SK-N-SH (cell line): ENCODE measurements at regions not wholly inside any gene's neighbourhood (a gene's known extent, or its start where the extent isn't known, plus 50 kb on each side); places are given as distances from the start of the nearest gene placed in this dataset.

Source experiments
- CTCF ChIA-PET: fragments of 300-600, 350-600 bp; formaldehyde crosslinking; extraction: SDS; loops from one replicate; lab custom pipeline; 2021; lab: Yijun Ruan, JAX
- POLR2A ChIA-PET: fragments of 350-600 bp; sonication (Branson Sonifier 250); formaldehyde crosslinking; extraction: SDS; loops from one replicate; lab custom pipeline; 2020; ENCODE audit warnings: antibody characterized with exemption, inconsistent platforms; lab: Yijun Ruan, JAX
- DNase-seq: peaks from one replicate; pipeline ENCODE4 v3.0.0; 2012
- H2AFZ ChIP-seq: fragments of 200-600 bp; sonication (generic); 2 replicates; pipeline ENCODE4 v1.8.1; 2016; ENCODE audit warnings: antibody characterized with exemption, mild to moderate bottlenecking, low read depth
- H3F3A ChIP-seq: fragments of 200-600 bp; sonication (generic); replicated peaks from 2 replicates; pipeline ENCODE3; 2016; ENCODE audit warnings: antibody characterized with exemption, mild to moderate bottlenecking; ENCODE audit not compliant: insufficient read depth
- H3K27ac ChIP-seq, 2 experiments: fragments of 200-500 bp in 1 of 2; fragments of 200-600 bp in 1 of 2; sonication (Bioruptor generic) in 1 of 2; sonication (generic), shearing (Covaris generic) in 1 of 2; 2 replicates each; pipeline versions ENCODE4 v1.5.1 to v1.6.1; 2014 to 2016; ENCODE audit warnings: low read depth in 2 of 2, inconsistent platforms in 1 of 2, low read length in 1 of 2, mild to moderate bottlenecking in 1 of 2, mixed read lengths in 1 of 2
- H3K27me3 ChIP-seq: fragments of 200-600 bp; sonication (generic), shearing (Covaris generic); 2 replicates; pipeline ENCODE4 v1.6.1; 2016; ENCODE audit warnings: mixed run types; ENCODE audit not compliant: insufficient read depth
- H3K36me3 ChIP-seq, 2 experiments: fragments of 200-500 bp in 1 of 2; fragments of 200-600 bp in 1 of 2; sonication (Bioruptor generic) in 1 of 2; sonication (generic) in 1 of 2; replicated peaks in 1 of 2; 2 replicates each; pipeline versions ENCODE3 to v1.5.1; 2014 to 2016; ENCODE audit warnings: low read length in 1 of 2, mild to moderate bottlenecking in 1 of 2; ENCODE audit not compliant: insufficient read depth in 2 of 2, control insufficient read depth in 1 of 2
- H3K4me1 ChIP-seq, 2 experiments: fragments of 200-500 bp in 1 of 2; fragments of 200-600 bp in 1 of 2; sonication (Bioruptor generic) in 1 of 2; sonication (generic), shearing (Covaris generic) in 1 of 2; 2 replicates each; pipeline versions ENCODE4 v1.5.1 to v1.6.1; 2014 to 2016; ENCODE audit warnings: low read depth in 1 of 2, low read length in 1 of 2, mixed run types in 1 of 2; ENCODE audit not compliant: insufficient read depth in 2 of 2, control insufficient read depth in 1 of 2
- H3K4me2 ChIP-seq: fragments of 200-600 bp; sonication (generic), shearing (Covaris generic); 2 replicates; pipeline ENCODE4 v1.6.1; 2017; ENCODE audit warnings: mixed run types
- H3K4me3 ChIP-seq, 2 experiments: fragments of 200-500 bp in 1 of 2; fragments of 200-600 bp in 1 of 2; sonication (Bioruptor generic) in 1 of 2; sonication (generic), shearing (Covaris generic) in 1 of 2; 2 replicates each; pipeline versions ENCODE4 v1.5.1 to v1.8.1; 2014 to 2016; ENCODE audit warnings: low read depth in 2 of 2, inconsistent platforms in 1 of 2, low read length in 1 of 2, mild to moderate bottlenecking in 1 of 2, mixed read lengths in 1 of 2, moderate library complexity in 1 of 2
- H3K79me2 ChIP-seq: fragments of 200-600 bp; sonication (generic); 2 replicates; pipeline ENCODE4 v1.8.1; 2017; ENCODE audit warnings: mild to moderate bottlenecking; ENCODE audit not compliant: insufficient read depth
- H3K9ac ChIP-seq: fragments of 200-600 bp; sonication (generic); 2 replicates; pipeline ENCODE4 v1.6.1; 2017; ENCODE audit warnings: mixed run types
- H3K9me2 ChIP-seq: fragments of 200-600 bp; sonication (generic); 2 replicates; pipeline ENCODE4 v1.6.1; 2017; ENCODE audit warnings: mixed run types
- H3K9me3 ChIP-seq: fragments of 200-600 bp; sonication (generic); 2 replicates; pipeline ENCODE4 v1.6.1; 2017; ENCODE audit warnings: mixed run types, mild to moderate bottlenecking, moderate library complexity
- H4K20me1 ChIP-seq: fragments of 200-600 bp; sonication (generic); 2 replicates; pipeline ENCODE4 v1.6.1; 2017; ENCODE audit warnings: mild to moderate bottlenecking, mixed run types; ENCODE audit not compliant: insufficient read depth
- FOSL2 ChIP-seq: IDR thresholded peaks from 2 replicates; pipeline ENCODE4 v1.4.0; 2012; ENCODE audit warnings: low read depth, mild to moderate bottlenecking, moderate library complexity, borderline replicate concordance
- FOXM1 ChIP-seq: IDR thresholded peaks from 2 replicates; pipeline ENCODE4 v1.4.0; 2012; ENCODE audit warnings: low read depth, mild to moderate bottlenecking
- GATA2 ChIP-seq: sonication (generic); formaldehyde crosslinking; IDR thresholded peaks from 2 replicates; pipeline ENCODE4 v1.5.0; 2020; ENCODE audit warnings: mild to moderate bottlenecking, missing genetic modification reagents
- JUND ChIP-seq: IDR thresholded peaks from 2 replicates; pipeline ENCODE4 v1.4.0; 2012
- MXI1 ChIP-seq: IDR thresholded peaks from 2 replicates; pipeline ENCODE4 v1.6.1; 2012; ENCODE audit warnings: mild to moderate bottlenecking, low read depth, low read length, improper control_type of control experiment
- POLR2AphosphoS5 ChIP-seq: IDR thresholded peaks from 2 replicates; pipeline ENCODE4 v1.6.1; 2012; ENCODE audit warnings: low read depth, low read length
- RAD21 ChIP-seq: IDR thresholded peaks from 2 replicates; pipeline ENCODE4 v1.6.1; 2012; ENCODE audit warnings: mild to moderate bottlenecking, low read length
- RCOR1 ChIP-seq: fragments of 150-350 bp; IDR thresholded peaks from 2 replicates; pipeline ENCODE4 v1.6.1; 2017; ENCODE audit warnings: antibody characterized with exemption, low read length
- RXRA ChIP-seq: IDR thresholded peaks from 2 replicates; pipeline ENCODE4 v1.4.0; 2012; ENCODE audit warnings: low read depth, mild to moderate bottlenecking, borderline replicate concordance
- SMC3 ChIP-seq: IDR thresholded peaks from 2 replicates; pipeline ENCODE4 v1.6.1; 2012; ENCODE audit warnings: low read depth, low read length, improper control_type of control experiment
- TAF1 ChIP-seq: IDR thresholded peaks from 2 replicates; pipeline ENCODE4 v1.6.1; 2012; ENCODE audit warnings: low read depth, mild to moderate bottlenecking, low read length, moderate library complexity, borderline replicate concordance
- YY1 ChIP-seq: IDR thresholded peaks from 2 replicates; pipeline ENCODE4 v1.4.0; 2012; ENCODE audit warnings: low read depth, mild to moderate bottlenecking
- WGBS: methylation state at CpG from one replicate; pipeline ENCODE4 v1.1.6; 2017; ENCODE audit warnings: low lambda C conversion rate; 5-methylcytosine and 5-hydroxymethylcytosine counted together
- TF ChIP-seq, protein P1 (sequence below): fragments of 150-350 bp; IDR thresholded peaks from 2 replicates; pipeline ENCODE4 v1.6.1; 2016; ENCODE audit warnings: mild to moderate bottlenecking, low read depth, low read length
- TF ChIP-seq, protein P2 (sequence below): IDR thresholded peaks from 2 replicates; pipeline ENCODE4 v1.6.1; 2012; ENCODE audit warnings: mild to moderate bottlenecking, low read depth, low read length, moderate library complexity
- TF ChIP-seq, protein P3 (sequence below): fragments of 150-350 bp; IDR thresholded peaks from 2 replicates; pipeline ENCODE4 v1.6.1; 2017; ENCODE audit warnings: antibody characterized with exemption, low read length, low read depth, borderline replicate concordance
- TF ChIP-seq, protein P4 (sequence below): IDR thresholded peaks from 2 replicates; pipeline ENCODE4 v1.4.0; 2012; ENCODE audit warnings: low read depth

DNA sequence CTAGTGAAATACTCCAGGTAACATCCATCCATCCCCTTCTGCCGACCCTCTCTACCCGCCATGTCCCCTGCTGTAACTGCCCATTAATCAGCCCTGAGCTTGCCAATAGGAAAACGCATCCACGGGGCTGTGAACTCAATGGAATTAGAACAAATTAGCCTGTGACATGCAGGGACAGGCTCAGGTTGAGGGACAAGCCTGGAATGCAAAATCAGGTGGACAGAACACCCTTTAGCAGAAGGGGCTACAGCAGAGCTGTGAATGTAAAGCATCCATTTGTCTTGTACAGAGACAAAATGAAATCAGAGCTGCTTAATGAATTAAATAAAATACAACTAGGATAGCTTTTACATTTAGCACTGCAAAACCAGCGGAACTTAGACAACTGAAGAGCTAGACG is 187.3 kb upstream of the SASH1 start:
- no peaks in the 10 kb centered on the region for H3K4me1 ChIP-seq
- no peak for DNase-seq
- H2AFZ ChIP-seq, result no peak overlapping the region
- H3K27me3 ChIP-seq, result no peaks in the 10 kb centered on the region
- no peak overlapping the region for H3K4me3 ChIP-seq
- no peak overlapping the region for H3K4me2 ChIP-seq
- H3K36me3 ChIP-seq, result no peaks in the 10 kb centered on the region
- H4K20me1 ChIP-seq, result no peaks in the 10 kb centered on the region
- WGBS, result 28% methylated on average over 6 of the region's 6 CpGs
- H3K79me2 ChIP-seq, result no peaks in the 10 kb centered on the region
- H3K9ac ChIP-seq, result no peak overlapping the region
- no peaks in the 10 kb centered on the region for H3K9me3 ChIP-seq
- H3K27ac ChIP-seq, result no peak overlapping the region
- ChIA-PET POLR2A (no interaction called here), CTCF (interaction anchor here (1.6 to 2.6 kb wide), 2 partner anchors 9 to 10 kb away, joined by 3 to 8 read pairs; no protein-coding TSS in a partner anchor)
- TF ChIP-seq RAD21 (no peak), GATA2 (CRISPR knock-in tag) (no peak), MXI1 (no peak), FOXM1 (no peak), YY1 (no peak), TAF1 (no peak), FOSL2 (no peak)
- TF ChIP-seq, protein P1, sequence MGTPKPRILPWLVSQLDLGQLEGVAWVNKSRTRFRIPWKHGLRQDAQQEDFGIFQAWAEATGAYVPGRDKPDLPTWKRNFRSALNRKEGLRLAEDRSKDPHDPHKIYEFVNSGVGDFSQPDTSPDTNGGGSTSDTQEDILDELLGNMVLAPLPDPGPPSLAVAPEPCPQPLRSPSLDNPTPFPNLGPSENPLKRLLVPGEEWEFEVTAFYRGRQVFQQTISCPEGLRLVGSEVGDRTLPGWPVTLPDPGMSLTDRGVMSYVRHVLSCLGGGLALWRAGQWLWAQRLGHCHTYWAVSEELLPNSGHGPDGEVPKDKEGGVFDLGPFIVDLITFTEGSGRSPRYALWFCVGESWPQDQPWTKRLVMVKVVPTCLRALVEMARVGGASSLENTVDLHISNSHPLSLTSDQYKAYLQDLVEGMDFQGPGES, result no peak
- TF ChIP-seq, protein P2, sequence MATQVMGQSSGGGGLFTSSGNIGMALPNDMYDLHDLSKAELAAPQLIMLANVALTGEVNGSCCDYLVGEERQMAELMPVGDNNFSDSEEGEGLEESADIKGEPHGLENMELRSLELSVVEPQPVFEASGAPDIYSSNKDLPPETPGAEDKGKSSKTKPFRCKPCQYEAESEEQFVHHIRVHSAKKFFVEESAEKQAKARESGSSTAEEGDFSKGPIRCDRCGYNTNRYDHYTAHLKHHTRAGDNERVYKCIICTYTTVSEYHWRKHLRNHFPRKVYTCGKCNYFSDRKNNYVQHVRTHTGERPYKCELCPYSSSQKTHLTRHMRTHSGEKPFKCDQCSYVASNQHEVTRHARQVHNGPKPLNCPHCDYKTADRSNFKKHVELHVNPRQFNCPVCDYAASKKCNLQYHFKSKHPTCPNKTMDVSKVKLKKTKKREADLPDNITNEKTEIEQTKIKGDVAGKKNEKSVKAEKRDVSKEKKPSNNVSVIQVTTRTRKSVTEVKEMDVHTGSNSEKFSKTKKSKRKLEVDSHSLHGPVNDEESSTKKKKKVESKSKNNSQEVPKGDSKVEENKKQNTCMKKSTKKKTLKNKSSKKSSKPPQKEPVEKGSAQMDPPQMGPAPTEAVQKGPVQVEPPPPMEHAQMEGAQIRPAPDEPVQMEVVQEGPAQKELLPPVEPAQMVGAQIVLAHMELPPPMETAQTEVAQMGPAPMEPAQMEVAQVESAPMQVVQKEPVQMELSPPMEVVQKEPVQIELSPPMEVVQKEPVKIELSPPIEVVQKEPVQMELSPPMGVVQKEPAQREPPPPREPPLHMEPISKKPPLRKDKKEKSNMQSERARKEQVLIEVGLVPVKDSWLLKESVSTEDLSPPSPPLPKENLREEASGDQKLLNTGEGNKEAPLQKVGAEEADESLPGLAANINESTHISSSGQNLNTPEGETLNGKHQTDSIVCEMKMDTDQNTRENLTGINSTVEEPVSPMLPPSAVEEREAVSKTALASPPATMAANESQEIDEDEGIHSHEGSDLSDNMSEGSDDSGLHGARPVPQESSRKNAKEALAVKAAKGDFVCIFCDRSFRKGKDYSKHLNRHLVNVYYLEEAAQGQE, result no peak
- TF ChIP-seq, protein P3, sequence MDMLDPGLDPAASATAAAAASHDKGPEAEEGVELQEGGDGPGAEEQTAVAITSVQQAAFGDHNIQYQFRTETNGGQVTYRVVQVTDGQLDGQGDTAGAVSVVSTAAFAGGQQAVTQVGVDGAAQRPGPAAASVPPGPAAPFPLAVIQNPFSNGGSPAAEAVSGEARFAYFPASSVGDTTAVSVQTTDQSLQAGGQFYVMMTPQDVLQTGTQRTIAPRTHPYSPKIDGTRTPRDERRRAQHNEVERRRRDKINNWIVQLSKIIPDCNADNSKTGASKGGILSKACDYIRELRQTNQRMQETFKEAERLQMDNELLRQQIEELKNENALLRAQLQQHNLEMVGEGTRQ, result no peak
- TF ChIP-seq, protein P4, sequence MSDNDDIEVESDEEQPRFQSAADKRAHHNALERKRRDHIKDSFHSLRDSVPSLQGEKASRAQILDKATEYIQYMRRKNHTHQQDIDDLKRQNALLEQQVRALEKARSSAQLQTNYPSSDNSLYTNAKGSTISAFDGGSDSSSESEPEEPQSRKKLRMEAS, result no peak
- no peaks in the 10 kb centered on the region for H3F3A ChIP-seq
- H3K9me2 ChIP-seq, result no peaks in the 10 kb centered on the region

DNA sequence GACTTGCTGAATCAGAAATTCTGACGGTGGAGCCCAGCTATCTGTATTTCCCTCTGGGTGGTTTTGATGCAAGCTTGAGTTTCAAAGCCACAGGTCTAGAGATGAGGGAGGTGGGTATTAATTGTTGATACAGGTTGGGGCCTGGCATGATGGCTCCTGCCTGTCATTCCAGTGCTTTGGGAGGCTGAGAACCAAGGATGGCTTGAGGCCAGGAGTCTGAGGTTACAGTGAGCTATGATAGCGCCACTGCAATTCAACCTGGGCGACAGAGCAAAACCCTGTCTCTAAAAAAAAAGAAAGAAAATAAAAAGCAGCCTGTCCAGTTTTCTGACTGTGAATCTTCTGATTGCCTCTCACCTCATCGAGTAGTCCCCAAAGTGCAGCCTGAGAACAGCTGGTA is 184.8 kb upstream of the SASH1 start:
- Histone ChIP-seq H4K20me1 (no peaks in the 10 kb centered on the region), H3K4me3 (no peak overlapping the region), H3K9me2 (no peaks in the 10 kb centered on the region), H3K4me1 (no peaks in the 10 kb centered on the region), H3K27me3 (no peaks in the 10 kb centered on the region), H2AFZ (no peak overlapping the region), H3K4me2 (no peak overlapping the region), H3K27ac (no peak overlapping the region), H3K9me3 (no peaks in the 10 kb centered on the region), H3K79me2 (no peaks in the 10 kb centered on the region)
- POLR2A ChIA-PET, result no interaction called here
- TF ChIP-seq RXRA (no peak), SMC3 (no peak), FOXM1 (no peak), JUND (no peak), RCOR1 (no peak), FOSL2 (no peak), POLR2AphosphoS5 (no peak)
- TF ChIP-seq, protein P3, result no peak
- TF ChIP-seq, protein P2, result no peak
- TF ChIP-seq, all 33 proteins: peak for 0
- DNase-seq, result no peak
- Histone ChIP-seq H3K9ac (no peak overlapping the region), H3F3A (no peaks in the 10 kb centered on the region), H3K36me3 (no peaks in the 10 kb centered on the region)
- WGBS, result 52% methylated on average over 4 of the region's 4 CpGs
- CTCF ChIA-PET, result interaction anchor here (0.6 to 1.0 kb wide), 2 partner anchors 306 to 330 kb away, joined by 3 read pairs; no protein-coding TSS in a partner anchor
